ENCODE measurements at regions not wholly inside any gene's neighbourhood (a gene's known extent, or its start where the extent isn't known, plus 50 kb on each side); places are given as distances from the start of the nearest gene placed in this dataset.

DNA sequence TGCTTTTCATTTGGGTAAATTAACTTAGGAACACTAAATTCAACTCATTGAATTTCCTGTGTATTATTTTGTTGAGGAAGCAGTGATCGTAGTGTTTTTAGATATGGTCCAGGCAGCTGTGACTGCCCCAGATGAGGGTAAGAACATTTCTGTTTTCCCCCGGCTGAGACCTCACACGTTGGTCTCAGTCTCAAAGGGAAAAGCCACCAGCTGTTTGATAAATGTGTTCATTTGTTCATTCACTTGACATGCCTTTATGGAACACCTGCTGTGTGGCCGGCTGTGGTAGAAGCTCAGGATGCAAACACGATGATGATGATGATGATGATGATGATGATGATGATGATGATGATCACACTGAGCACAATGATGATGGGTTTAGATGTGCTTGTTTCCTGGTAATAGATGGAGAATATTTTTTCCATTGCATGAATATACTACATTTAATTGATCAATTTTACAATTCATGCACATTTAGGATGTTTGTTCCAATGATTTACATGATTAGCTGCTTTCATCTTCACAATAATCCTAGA lies 125.6 kb upstream of the ZNF32 start:
- Histone ChIP-seq H3K27me3 (no peaks in the 10 kb centered on the region), H3K4me1 (peaks cover 0 to 13% (median 6%) of the 10 kb centered on the region in 4 donors), H3K36me3 (no peaks in the 10 kb centered on the region), H3K27ac (no peak overlapping the region), H3K4me3 (no peak overlapping the region), H3K9me3 (no peaks in the 10 kb centered on the region)
- no peak for TF ChIP-seq POLR2A (IDR thresholded peaks at IDR 0.05)
- ATAC-seq (ENCODE audit: low FRiP score in 2 of 2) (no peak), DNase-seq (no peak)
- WGBS, 2 donors: 58 to 68% methylated on average over 5 of the region's 5 CpGs

DNA sequence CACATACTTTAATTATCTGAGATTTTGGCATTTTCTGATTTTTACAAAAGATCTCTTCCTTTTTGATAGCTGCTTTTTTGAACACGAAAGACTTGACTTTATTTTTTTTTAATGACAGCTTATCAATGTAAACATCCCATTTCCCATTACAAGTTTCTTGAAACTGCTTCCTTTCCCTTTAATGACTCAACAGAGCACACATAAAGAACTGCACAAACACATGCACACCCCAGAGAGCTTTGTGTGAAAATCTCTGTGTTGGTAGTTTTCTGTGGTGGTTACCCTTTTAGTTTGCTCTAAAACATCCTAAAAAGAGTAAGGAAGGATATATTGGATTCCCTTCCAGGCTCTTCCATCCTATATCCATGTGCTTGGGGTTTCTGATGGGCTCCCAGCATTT lies 125.1 kb upstream of the ZNF32 start:
- no peak for ATAC-seq (ENCODE audit: low FRiP score in 2 of 2)
- TF ChIP-seq, protein P1, sequence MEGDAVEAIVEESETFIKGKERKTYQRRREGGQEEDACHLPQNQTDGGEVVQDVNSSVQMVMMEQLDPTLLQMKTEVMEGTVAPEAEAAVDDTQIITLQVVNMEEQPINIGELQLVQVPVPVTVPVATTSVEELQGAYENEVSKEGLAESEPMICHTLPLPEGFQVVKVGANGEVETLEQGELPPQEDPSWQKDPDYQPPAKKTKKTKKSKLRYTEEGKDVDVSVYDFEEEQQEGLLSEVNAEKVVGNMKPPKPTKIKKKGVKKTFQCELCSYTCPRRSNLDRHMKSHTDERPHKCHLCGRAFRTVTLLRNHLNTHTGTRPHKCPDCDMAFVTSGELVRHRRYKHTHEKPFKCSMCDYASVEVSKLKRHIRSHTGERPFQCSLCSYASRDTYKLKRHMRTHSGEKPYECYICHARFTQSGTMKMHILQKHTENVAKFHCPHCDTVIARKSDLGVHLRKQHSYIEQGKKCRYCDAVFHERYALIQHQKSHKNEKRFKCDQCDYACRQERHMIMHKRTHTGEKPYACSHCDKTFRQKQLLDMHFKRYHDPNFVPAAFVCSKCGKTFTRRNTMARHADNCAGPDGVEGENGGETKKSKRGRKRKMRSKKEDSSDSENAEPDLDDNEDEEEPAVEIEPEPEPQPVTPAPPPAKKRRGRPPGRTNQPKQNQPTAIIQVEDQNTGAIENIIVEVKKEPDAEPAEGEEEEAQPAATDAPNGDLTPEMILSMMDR (IDR thresholded peaks at IDR 0.05): no peak
- Histone ChIP-seq H3K4me1 (peaks cover 0 to 13% (median 6%) of the 10 kb centered on the region in 4 donors), H3K27ac (no peak overlapping the region), H3K27me3 (no peaks in the 10 kb centered on the region), H3K36me3 (no peaks in the 10 kb centered on the region), H3K4me3 (no peak overlapping the region), H3K9me3 (no peaks in the 10 kb centered on the region)
- 46 to 47% methylated on average over 1 of the region's 1 CpG for WGBS, 2 donors
- DNase-seq: no peak

DNA sequence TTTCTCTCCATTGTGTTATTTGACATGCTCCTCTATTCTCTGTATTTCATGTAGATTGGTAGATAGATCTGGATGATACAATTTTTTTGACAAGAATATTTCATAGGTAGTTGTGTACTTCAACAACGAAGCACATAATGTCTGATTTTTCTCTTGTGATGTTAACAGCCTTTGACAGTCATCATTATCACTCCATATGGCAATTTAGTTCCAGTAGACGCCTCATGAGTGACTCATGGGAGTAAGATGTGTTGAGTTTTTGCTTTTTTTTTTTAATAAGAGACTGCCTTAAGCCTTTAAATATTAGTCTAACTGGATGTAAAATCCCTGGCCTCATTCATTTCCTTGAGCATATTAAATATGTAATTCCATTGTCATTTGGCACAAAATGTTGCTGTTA lies 123.5 kb upstream of the ZNF32 start:
- Histone ChIP-seq H3K4me1 (peaks cover 0 to 7% (median 5%) of the 10 kb centered on the region in 4 donors), H3K9me3 (peaks cover 0 to 3% (median 0%) of the 10 kb centered on the region in 4 donors), H3K4me3 (no peak overlapping the region), H3K36me3 (no peaks in the 10 kb centered on the region), H3K27me3 (no peaks in the 10 kb centered on the region), H3K27ac (no peak overlapping the region)
- no peak for ATAC-seq (ENCODE audit: low FRiP score in 2 of 2)
- WGBS, 2 donors: 65 to 75% methylated on average over 2 of the region's 2 CpGs
- no peak for DNase-seq
- TF ChIP-seq POLR2AphosphoS5 (IDR thresholded peaks at IDR 0.05) (no peak), POLR2A (IDR thresholded peaks at IDR 0.05) (no peak), EP300 (IDR thresholded peaks at IDR 0.05) (no peak)
- TF ChIP-seq, protein P1 (IDR thresholded peaks at IDR 0.05): no peak

DNA sequence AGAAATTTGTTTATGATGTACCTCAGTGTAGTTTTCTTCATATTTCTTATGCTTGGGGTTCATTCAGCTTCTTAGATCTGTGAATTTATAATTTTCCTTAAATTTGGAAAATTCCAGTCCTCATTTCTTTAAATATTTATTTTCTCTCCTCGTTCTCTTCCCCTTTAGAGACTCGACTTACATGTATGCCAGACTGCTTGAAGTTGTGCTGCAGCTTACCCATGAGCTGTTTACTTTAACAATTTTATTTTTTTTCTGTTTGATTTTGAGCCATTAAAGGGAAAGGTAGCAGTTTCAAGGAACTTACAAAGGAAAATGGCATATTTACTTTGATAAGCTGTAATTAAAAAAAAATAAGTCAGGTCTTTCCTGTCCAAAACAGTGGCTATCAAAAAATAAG lies 123.0 kb upstream of the ZNF32 start:
- Histone ChIP-seq H3K36me3 (no peaks in the 10 kb centered on the region), H3K4me3 (no peak overlapping the region), H3K27me3 (no peaks in the 10 kb centered on the region), H3K4me1 (peaks cover 0 to 7% (median 5%) of the 10 kb centered on the region in 4 donors), H3K27ac (no peak overlapping the region), H3K9me3 (peaks cover 0 to 3% (median 0%) of the 10 kb centered on the region in 4 donors)
- TF ChIP-seq POLR2A (IDR thresholded peaks at IDR 0.05) (no peak), EP300 (IDR thresholded peaks at IDR 0.05) (no peak), POLR2AphosphoS5 (IDR thresholded peaks at IDR 0.05) (no peak)
- TF ChIP-seq, protein P1 (IDR thresholded peaks at IDR 0.05): no peak
- ATAC-seq (ENCODE audit: low FRiP score in 2 of 2) (no peak), DNase-seq (no peak)
- WGBS, 2 donors: 54 to 60% methylated on average over 2 of the region's 2 CpGs

DNA sequence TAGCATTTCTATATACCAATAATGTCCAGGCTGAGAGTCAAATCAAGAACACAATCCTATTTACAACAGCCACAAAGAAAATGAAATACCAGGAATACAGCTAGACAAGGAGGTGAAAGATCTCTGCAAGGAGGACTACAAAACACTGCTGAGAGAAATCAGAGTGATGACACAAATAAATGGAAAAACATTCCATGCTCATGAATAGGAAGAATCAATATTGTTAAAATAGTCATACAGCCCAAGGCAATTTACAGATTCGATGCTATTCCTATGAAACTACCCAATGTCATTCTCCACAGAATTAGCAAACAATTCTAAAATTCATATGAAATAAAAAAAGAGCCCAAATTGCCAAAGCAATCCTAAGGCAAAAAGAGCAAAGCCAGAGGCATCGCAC lies 116.8 kb upstream of the ZNF32 start:
- Histone ChIP-seq H3K27me3 (no peaks in the 10 kb centered on the region), H3K36me3 (no peaks in the 10 kb centered on the region), H3K4me3 (no peak overlapping the region), H3K27ac (no peak overlapping the region), H3K4me1 (no peaks in the 10 kb centered on the region), H3K9me3 (peaks cover 0 to 3% (median 0%) of the 10 kb centered on the region in 4 donors)
- TF ChIP-seq POLR2A (IDR thresholded peaks at IDR 0.05) (no peak), POLR2AphosphoS5 (IDR thresholded peaks at IDR 0.05) (no peak), EP300 (IDR thresholded peaks at IDR 0.05) (no peak)
- TF ChIP-seq, protein P1 (IDR thresholded peaks at IDR 0.05): no peak
- WGBS, 2 donors: 84 to 93% methylated on average over 2 of the region's 2 CpGs
- ATAC-seq (ENCODE audit: low FRiP score in 2 of 2) (no peak), DNase-seq (no peak)
